Lung (tissue), 11 donors: ENCODE measurements at regions not wholly inside any gene's neighbourhood (a gene's known extent, or its start where the extent isn't known, plus 50 kb on each side); places are given as distances from the start of the nearest gene placed in this dataset.

Source experiments
- ATAC-seq: fragments of 200-7000 bp; cut with Tn5 transposase; one replicate; pipeline ENCODE4 v1.9.1; 2020; ENCODE audit warnings: moderate number of reproducible peaks; ENCODE audit not compliant: insufficient read depth, low FRiP score
- DNase-seq, 3 donors: peaks; one replicate each; pipeline ENCODE4 v3.0.0-alpha.2; 2013 to 2017
- H3K27ac ChIP-seq, 2 donors: one replicate each; pipeline ENCODE4 v1.5.1; 2013; ENCODE audit warnings: mild to moderate bottlenecking in 2 of 2, moderate library complexity in 2 of 2, control low read depth in 1 of 2, inconsistent platforms in 1 of 2, low read depth in 1 of 2, low read length in 1 of 2
- H3K27me3 ChIP-seq, 3 donors: one replicate each; pipeline ENCODE4 v1.5.1; 2013; ENCODE audit warnings: low read length in 2 of 3; ENCODE audit not compliant: control insufficient read depth in 3 of 3, insufficient read depth in 3 of 3
- H3K36me3 ChIP-seq, 4 donors: one replicate each; pipeline ENCODE4 v1.5.1; 2013; ENCODE audit warnings: low read length in 4 of 4, mild to moderate bottlenecking in 1 of 4, moderate library complexity in 1 of 4; ENCODE audit not compliant: control insufficient read depth in 4 of 4, insufficient read depth in 4 of 4
- H3K4me1 ChIP-seq, 5 donors: one replicate each; pipeline ENCODE4 v1.5.1; 2013; ENCODE audit warnings: low read length in 5 of 5, mild to moderate bottlenecking in 2 of 5, moderate library complexity in 1 of 5; ENCODE audit not compliant: control insufficient read depth in 5 of 5, insufficient read depth in 5 of 5
- H3K4me3 ChIP-seq: one replicate; pipeline ENCODE4 v1.5.1; 2013; ENCODE audit warnings: mild to moderate bottlenecking, control low read depth, moderate library complexity
- H3K9ac ChIP-seq, 2 donors: one replicate each; pipeline ENCODE4 v1.5.1; 2013; ENCODE audit warnings: low read length in 2 of 2, control low read depth in 1 of 2; ENCODE audit not compliant: insufficient read depth in 1 of 2
- H3K9me3 ChIP-seq, 4 donors: one replicate each; pipeline ENCODE4 v1.5.1; 2013; ENCODE audit warnings: low read length in 3 of 4, mild to moderate bottlenecking in 1 of 4, moderate library complexity in 1 of 4; ENCODE audit not compliant: control insufficient read depth in 4 of 4, insufficient read depth in 3 of 4
- CTCF ChIP-seq: IDR thresholded peaks from 2 replicates; pipeline ENCODE4 v1.5.1; 2012; ENCODE audit warnings: mild to moderate bottlenecking; ENCODE audit errors: control extremely low read depth, extremely low read depth
- WGBS, 2 donors: extraction: QIAGEN DNeasy Blood & Tissue Kit; methylation state at CpG; one replicate each; pipeline ENCODE4 v1.1.7; 2013; 5-methylcytosine and 5-hydroxymethylcytosine counted together
- donor health status: control.
- donor health status: control.
- donor health status: Bipolar disorder and iron deficiency.
- donor health status: healthy.
- donor health status: DM: yes; HTN: yes; CAD: no.

- Histone ChIP-seq H3K4me1 (no peaks in the 10 kb centered on the region), H3K27ac (no peak overlapping the region), H3K9me3 (no peaks in the 10 kb centered on the region), H3K9ac (no peak overlapping the region), H3K27me3 (no peaks in the 10 kb centered on the region), H3K36me3 (no peaks in the 10 kb centered on the region), H3K4me3 (no peak overlapping the region)
- ATAC-seq: no peak
- no peak for TF ChIP-seq CTCF
- no peak for DNase-seq
- 82 to 86% methylated on average over 3 of the region's 3 CpGs for WGBS, 2 donors
Observed at GRCh38 chr12:60402996-60403395, 807.2 kb downstream of the SLC16A7 start.

- H3K4me3 ChIP-seq: no peak overlapping the region
- no peaks in the 10 kb centered on the region for H3K4me1 ChIP-seq
- H3K27me3 ChIP-seq: no peaks in the 10 kb centered on the region
- no peak for TF ChIP-seq CTCF
- no peak overlapping the region for H3K27ac ChIP-seq
- 70 to 88% methylated on average over 1 of the region's 1 CpG for WGBS, 2 donors
- peaks cover 0 to 2% (median 0%) of the 10 kb centered on the region in 4 donors for H3K9me3 ChIP-seq
- H3K36me3 ChIP-seq: no peaks in the 10 kb centered on the region
- DNase-seq: no peak
- no peak overlapping the region for H3K9ac ChIP-seq
- ATAC-seq: no peak
Observed at GRCh38 chr12:60415351-60415750, 819.5 kb downstream of the SLC16A7 start.

DNA sequence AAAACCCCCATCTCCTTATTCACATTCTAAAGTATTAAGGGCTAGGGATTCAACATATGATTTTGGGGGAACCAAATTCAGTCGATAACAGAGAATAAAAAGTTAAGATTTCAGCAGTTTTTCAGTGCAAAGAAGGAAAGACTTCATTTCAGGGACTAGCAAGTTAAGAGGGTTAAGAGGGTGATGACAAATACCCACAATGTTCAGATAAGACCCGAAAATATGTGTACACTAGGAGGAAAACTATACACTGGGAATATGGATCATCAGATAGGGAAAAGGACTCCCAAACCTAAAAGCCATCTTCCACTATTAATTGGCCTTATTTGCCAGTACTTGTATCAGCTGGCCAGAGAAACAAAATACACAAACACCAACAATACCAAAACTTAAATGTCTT lies 824.2 kb downstream of the SLC16A7 start:
- Histone ChIP-seq H3K36me3 (no peaks in the 10 kb centered on the region), H3K9me3 (peaks cover 0 to 2% (median 0%) of the 10 kb centered on the region in 4 donors), H3K4me3 (no peak overlapping the region), H3K27me3 (no peaks in the 10 kb centered on the region), H3K27ac (no peak overlapping the region), H3K9ac (no peak overlapping the region), H3K4me1 (no peaks in the 10 kb centered on the region)
- WGBS, 2 donors: 44 to 75% methylated on average over 2 of the region's 2 CpGs
- TF ChIP-seq CTCF: no peak
- ATAC-seq (no peak), DNase-seq (no peak)

- TF ChIP-seq CTCF: no peak
- H3K27ac ChIP-seq: no peak overlapping the region
Observed at GRCh38 chr12:60421741-60422140, 825.9 kb downstream of the SLC16A7 start.

More at GRCh38 chr12:60421741-60422140, 825.9 kb downstream of the SLC16A7 start:
- Histone ChIP-seq H3K4me1 (no peaks in the 10 kb centered on the region), H3K9ac (no peak overlapping the region), H3K4me3 (no peak overlapping the region), H3K27me3 (no peaks in the 10 kb centered on the region), H3K9me3 (no peaks in the 10 kb centered on the region), H3K36me3 (no peaks in the 10 kb centered on the region)
- DNase-seq (no peak), ATAC-seq (no peak)
- 96 to 97% methylated on average over 1 of the region's 1 CpG for WGBS, 2 donors
